ENCODE measurements at regions not wholly inside any gene's neighbourhood (a gene's known extent, or its start where the extent isn't known, plus 50 kb on each side); places are given as distances from the start of the nearest gene placed in this dataset.

DNA sequence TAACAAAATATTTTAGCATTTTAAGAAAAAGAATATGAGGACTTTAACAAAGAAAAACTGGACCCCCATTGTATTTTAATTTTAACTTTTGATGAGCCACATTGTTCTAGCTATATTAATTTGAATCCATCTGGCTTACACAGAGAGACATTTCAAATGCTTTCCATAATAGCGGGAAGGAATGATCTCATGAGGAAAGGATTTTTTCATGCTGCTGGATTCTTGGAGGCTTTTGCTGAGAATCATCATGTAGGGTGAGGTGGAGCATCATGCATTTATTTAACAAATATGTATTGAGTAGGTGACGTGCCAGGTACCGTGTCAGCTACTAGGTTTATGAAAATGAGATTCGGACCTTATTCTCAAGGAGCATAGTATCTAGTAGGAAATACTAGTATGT, 1006.3 kb downstream of the SORCS1 start:
- H3K36me3 ChIP-seq (ENCODE audit: low read length): no peaks in the 10 kb centered on the region
- no peaks in the 10 kb centered on the region for H3K27me3 ChIP-seq (ENCODE audit: low read length)
- no peak overlapping the region for H2AFZ ChIP-seq (ENCODE audit: low read depth, low read length, severe bottlenecking)
- H4K20me1 ChIP-seq (ENCODE audit: low read depth, low read length): no peaks in the 10 kb centered on the region
- H3K4me3 ChIP-seq (ENCODE audit: insufficient read depth, low read length, poor library complexity, severe bottlenecking): no peak overlapping the region
- H3K4me2 ChIP-seq (ENCODE audit: low read depth, low read length, poor library complexity, severe bottlenecking): no peak overlapping the region
- H3K9ac ChIP-seq (ENCODE audit: low read length): no peak overlapping the region
- no peak for TF ChIP-seq EZH2phosphoT487 (conservative IDR thresholded peaks at IDR 0.05; ENCODE audit: low read length)
- TF ChIP-seq, protein P1, sequence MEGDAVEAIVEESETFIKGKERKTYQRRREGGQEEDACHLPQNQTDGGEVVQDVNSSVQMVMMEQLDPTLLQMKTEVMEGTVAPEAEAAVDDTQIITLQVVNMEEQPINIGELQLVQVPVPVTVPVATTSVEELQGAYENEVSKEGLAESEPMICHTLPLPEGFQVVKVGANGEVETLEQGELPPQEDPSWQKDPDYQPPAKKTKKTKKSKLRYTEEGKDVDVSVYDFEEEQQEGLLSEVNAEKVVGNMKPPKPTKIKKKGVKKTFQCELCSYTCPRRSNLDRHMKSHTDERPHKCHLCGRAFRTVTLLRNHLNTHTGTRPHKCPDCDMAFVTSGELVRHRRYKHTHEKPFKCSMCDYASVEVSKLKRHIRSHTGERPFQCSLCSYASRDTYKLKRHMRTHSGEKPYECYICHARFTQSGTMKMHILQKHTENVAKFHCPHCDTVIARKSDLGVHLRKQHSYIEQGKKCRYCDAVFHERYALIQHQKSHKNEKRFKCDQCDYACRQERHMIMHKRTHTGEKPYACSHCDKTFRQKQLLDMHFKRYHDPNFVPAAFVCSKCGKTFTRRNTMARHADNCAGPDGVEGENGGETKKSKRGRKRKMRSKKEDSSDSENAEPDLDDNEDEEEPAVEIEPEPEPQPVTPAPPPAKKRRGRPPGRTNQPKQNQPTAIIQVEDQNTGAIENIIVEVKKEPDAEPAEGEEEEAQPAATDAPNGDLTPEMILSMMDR (IDR thresholded peaks at IDR 0.05; ENCODE audit: insufficient read depth, low read length, poor library complexity, severe bottlenecking): no peak
- no peaks in the 10 kb centered on the region for H3K9me3 ChIP-seq (ENCODE audit: insufficient read depth, low read length)
- no peaks in the 10 kb centered on the region for H3K9me2 ChIP-seq (replicated peaks; ENCODE audit: insufficient read depth, low read length)
- no peaks in the 10 kb centered on the region for H3F3A ChIP-seq (ENCODE audit: insufficient read depth)
- H3K79me2 ChIP-seq (ENCODE audit: insufficient read depth, low read length): no peaks in the 10 kb centered on the region
- H3K27ac ChIP-seq (ENCODE audit: low read depth, low read length): no peak overlapping the region

DNA sequence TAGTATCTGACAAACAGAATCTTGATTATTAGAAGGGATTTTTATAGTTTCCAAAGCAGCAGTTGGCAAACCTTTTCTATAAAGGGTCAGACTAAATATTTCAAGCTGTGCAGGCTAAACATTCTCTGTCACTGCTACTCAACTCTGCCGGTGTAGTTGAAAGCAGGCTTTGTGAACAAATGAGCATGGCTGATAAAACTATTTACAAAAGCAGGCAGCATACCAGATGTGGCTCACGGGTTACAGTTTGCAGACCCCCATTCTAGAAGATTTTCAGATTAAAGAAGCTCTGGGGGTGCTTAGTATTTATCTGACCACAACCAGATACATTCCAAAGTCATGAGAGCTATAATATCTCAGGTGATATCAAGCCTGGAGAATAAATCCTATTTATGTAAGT, 1017.5 kb downstream of the SORCS1 start:
- no peak overlapping the region for H2AFZ ChIP-seq (ENCODE audit: low read depth, low read length, severe bottlenecking)
- no peak overlapping the region for H3K27ac ChIP-seq (ENCODE audit: low read depth, low read length)
- H3K4me3 ChIP-seq (ENCODE audit: insufficient read depth, low read length, poor library complexity, severe bottlenecking): no peak overlapping the region
- no peak overlapping the region for H3K4me2 ChIP-seq (ENCODE audit: low read depth, low read length, poor library complexity, severe bottlenecking)
- no peaks in the 10 kb centered on the region for H3F3A ChIP-seq (ENCODE audit: insufficient read depth)
- no peaks in the 10 kb centered on the region for H3K9me3 ChIP-seq (ENCODE audit: insufficient read depth, low read length)
- no peak overlapping the region for H3K9ac ChIP-seq (ENCODE audit: low read length)
- no peaks in the 10 kb centered on the region for H4K20me1 ChIP-seq (ENCODE audit: low read depth, low read length)
- H3K9me2 ChIP-seq (replicated peaks; ENCODE audit: insufficient read depth, low read length): no peaks in the 10 kb centered on the region
- H3K79me2 ChIP-seq (ENCODE audit: insufficient read depth, low read length): no peaks in the 10 kb centered on the region
- H3K27me3 ChIP-seq (ENCODE audit: low read length): no peaks in the 10 kb centered on the region
- TF ChIP-seq, protein P1 (IDR thresholded peaks at IDR 0.05; ENCODE audit: insufficient read depth, low read length, poor library complexity, severe bottlenecking): no peak
- no peak for TF ChIP-seq EZH2phosphoT487 (conservative IDR thresholded peaks at IDR 0.05; ENCODE audit: low read length)
- no peaks in the 10 kb centered on the region for H3K36me3 ChIP-seq (ENCODE audit: low read length)

DNA sequence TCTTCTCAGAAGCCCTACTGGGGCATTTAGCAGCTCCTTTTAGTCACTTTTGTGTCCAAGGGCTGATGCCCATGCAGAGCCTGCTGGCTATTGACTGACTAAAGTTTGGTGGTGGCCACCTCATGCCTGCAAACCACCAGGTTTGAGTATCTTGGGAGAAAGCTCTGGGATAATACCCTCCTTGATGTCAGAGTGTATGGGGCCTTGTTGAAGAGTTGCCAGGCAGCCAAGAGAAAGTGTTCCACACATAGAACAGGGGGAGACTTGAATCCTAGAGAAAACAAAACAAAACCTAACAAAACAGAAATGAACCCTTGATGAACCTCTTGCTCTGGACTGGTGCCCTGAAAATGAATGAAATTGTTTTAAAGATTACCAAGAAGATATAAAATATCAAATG, 1024.6 kb downstream of the SORCS1 start:
- H3K36me3 ChIP-seq (ENCODE audit: low read length): no peaks in the 10 kb centered on the region
- no peaks in the 10 kb centered on the region for H3K9me3 ChIP-seq (ENCODE audit: insufficient read depth, low read length)
- H3K9me2 ChIP-seq (replicated peaks; ENCODE audit: insufficient read depth, low read length): no peaks in the 10 kb centered on the region
- no peak for TF ChIP-seq EZH2phosphoT487 (conservative IDR thresholded peaks at IDR 0.05; ENCODE audit: low read length)
- TF ChIP-seq, protein P1 (IDR thresholded peaks at IDR 0.05; ENCODE audit: insufficient read depth, low read length, poor library complexity, severe bottlenecking): no peak
- H3F3A ChIP-seq (ENCODE audit: insufficient read depth): no peaks in the 10 kb centered on the region
- H3K79me2 ChIP-seq (ENCODE audit: insufficient read depth, low read length): no peaks in the 10 kb centered on the region
- H3K9ac ChIP-seq (ENCODE audit: low read length): no peak overlapping the region
- no peak overlapping the region for H2AFZ ChIP-seq (ENCODE audit: low read depth, low read length, severe bottlenecking)
- H3K27me3 ChIP-seq (ENCODE audit: low read length): no peaks in the 10 kb centered on the region
- no peak overlapping the region for H3K4me2 ChIP-seq (ENCODE audit: low read depth, low read length, poor library complexity, severe bottlenecking)
- H4K20me1 ChIP-seq (ENCODE audit: low read depth, low read length): no peaks in the 10 kb centered on the region
- H3K4me3 ChIP-seq (ENCODE audit: insufficient read depth, low read length, poor library complexity, severe bottlenecking): no peak overlapping the region
- H3K27ac ChIP-seq (ENCODE audit: low read depth, low read length): no peak overlapping the region
